Astrocyte of the spinal cord (primary cell): ENCODE measurements at regions not wholly inside any gene's neighbourhood (a gene's known extent, or its start where the extent isn't known, plus 50 kb on each side); places are given as distances from the start of the nearest gene placed in this dataset.

Experiments
- DNase-seq: peaks from one replicate; pipeline ENCODE4 v3.0.0; 2011; ENCODE audit warnings: low read depth, low spot score
- H3K4me3 ChIP-seq: 2 replicates; pipeline ENCODE4 v1.5.1; 2011; ENCODE audit warnings: low read depth, mild to moderate bottlenecking, low read length, moderate library complexity
- in situ Hi-C: cut with HindIII; loops from 2 replicates; pipeline ENCODE4 v1.10.0; 2017; ENCODE audit warnings: low sequenced_read_pairs
- TF ChIP-seq, protein P1 (sequence below): IDR thresholded peaks from 2 replicates; pipeline ENCODE4 v1.5.1; 2012; ENCODE audit warnings: low read depth, mild to moderate bottlenecking, low read length, inconsistent platforms

DNA sequence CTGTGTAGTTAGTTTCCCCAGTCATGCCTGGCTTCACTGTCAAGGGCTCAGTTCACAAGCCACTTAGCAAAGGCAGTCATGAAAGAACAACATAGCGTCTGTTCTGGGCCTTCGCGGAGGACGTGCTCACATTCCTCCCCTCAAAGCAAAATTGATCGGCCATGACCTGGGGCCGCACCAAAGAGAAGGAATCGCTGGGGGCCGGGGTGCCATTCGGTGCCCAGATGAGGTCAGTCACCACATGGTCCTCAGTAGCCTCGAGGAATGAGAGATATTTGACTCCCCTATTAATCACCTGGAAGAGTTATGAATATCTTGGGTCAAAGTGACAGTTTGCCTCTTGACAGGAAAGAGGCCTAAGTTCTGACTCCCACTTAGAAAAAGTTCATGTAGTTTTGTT, 251.1 kb upstream of the JUN start:
- no peak overlapping the region for H3K4me3 ChIP-seq
- no peak for DNase-seq
- in situ Hi-C loops: no loop called here
- TF ChIP-seq, protein P1, sequence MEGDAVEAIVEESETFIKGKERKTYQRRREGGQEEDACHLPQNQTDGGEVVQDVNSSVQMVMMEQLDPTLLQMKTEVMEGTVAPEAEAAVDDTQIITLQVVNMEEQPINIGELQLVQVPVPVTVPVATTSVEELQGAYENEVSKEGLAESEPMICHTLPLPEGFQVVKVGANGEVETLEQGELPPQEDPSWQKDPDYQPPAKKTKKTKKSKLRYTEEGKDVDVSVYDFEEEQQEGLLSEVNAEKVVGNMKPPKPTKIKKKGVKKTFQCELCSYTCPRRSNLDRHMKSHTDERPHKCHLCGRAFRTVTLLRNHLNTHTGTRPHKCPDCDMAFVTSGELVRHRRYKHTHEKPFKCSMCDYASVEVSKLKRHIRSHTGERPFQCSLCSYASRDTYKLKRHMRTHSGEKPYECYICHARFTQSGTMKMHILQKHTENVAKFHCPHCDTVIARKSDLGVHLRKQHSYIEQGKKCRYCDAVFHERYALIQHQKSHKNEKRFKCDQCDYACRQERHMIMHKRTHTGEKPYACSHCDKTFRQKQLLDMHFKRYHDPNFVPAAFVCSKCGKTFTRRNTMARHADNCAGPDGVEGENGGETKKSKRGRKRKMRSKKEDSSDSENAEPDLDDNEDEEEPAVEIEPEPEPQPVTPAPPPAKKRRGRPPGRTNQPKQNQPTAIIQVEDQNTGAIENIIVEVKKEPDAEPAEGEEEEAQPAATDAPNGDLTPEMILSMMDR: no peak

DNA sequence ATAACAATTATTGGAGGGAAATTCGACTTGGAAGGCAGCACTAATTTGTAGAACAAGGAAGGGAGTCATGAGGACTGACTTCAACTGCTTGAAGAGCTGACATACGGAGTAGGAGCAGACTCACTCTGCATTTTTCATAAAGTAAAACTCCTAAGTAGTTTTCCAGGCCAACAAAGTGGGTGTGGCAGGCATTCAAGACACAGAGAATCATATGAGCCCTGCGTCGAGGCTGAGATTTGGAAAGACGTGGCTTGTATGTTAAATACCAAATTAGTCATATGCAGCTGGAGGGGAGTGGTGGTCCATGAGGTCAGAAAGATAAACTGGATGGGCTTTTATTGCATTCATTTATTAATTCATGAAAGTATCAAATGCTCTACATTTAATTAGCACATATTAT, 255.7 kb upstream of the JUN start:
- in situ Hi-C loops: no loop called here
- H3K4me3 ChIP-seq: no peak overlapping the region
- no peak for DNase-seq
- TF ChIP-seq, protein P1: no peak

DNA sequence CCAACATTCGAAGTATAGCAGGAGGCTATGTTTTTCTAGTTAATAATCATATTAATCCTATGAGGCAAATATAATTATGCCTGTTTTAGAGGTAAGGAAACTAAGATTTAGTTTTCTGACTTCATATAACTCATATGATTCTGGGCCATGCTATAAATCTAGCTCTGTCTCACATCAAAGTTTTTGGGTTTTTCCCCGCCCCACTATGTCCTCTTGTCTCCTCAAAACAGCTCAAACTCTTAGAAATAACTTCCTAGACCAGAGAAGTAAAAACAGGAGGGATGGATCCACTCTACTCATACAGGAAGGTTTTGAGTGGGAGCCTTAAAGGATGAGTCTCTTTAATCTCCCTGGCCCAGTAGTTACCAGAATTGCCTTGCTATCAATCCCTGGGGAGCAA, 256.4 kb upstream of the FGGY start:
- TF ChIP-seq, protein P1: no peak
- no peak for DNase-seq
- no peak overlapping the region for H3K4me3 ChIP-seq
- in situ Hi-C loops: no loop called here

DNA sequence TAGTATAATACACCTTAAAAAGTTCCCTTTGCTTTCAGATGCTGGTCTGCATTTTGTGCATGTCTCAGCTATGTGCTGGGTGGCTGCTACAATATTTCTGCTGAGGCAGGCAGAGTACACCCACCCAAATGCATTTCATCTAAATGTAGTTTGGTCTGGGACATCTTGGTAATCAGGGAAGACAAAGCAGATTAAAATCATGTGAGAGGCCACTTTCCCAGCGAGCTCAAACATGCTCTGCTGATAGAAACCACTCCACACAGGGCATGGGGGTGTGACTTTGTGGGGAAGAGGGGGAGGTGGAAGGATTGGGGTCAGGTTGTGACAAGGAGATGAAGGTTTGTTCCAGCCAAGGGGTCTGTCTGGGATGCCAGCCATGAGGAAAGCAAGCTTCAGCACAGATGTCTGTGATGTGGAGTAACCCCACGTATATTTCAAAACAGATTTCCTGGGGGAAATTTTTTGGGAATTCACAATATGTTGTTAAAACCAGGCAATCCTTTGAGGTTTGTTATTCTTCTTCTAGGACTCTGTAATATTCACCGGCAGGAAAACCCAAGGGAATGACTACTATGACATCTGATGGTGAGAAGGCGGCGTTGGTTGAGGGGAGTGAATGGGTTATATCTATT, 255.1 kb upstream of the FGGY start:
- no peak for DNase-seq
- TF ChIP-seq, protein P1: no peak
- H3K4me3 ChIP-seq: no peak overlapping the region
- in situ Hi-C loops: no loop called here

DNA sequence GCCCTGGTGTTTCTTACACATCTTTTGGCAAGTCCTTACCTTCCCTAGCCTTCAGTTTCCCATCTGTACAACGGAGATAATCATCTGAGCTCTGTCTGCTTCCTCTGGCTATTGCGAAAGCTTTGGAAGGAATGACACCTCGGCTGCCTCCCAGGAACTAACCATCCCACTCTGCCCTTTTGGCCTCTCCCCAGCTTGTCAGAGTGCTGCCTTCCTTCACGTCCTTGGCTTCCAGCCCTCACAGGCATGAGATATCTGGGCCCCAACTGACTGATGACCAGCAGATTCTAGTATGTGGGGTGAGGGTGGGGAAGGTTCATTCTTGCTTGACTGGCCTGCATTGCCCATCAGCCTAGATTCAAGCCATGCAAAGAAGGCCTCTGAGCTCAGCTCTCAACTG, 253.1 kb upstream of the FGGY start:
- no peak overlapping the region for H3K4me3 ChIP-seq
- TF ChIP-seq, protein P1: no peak
- in situ Hi-C loops: no loop called here
- DNase-seq: peak; percentile 55

DNA sequence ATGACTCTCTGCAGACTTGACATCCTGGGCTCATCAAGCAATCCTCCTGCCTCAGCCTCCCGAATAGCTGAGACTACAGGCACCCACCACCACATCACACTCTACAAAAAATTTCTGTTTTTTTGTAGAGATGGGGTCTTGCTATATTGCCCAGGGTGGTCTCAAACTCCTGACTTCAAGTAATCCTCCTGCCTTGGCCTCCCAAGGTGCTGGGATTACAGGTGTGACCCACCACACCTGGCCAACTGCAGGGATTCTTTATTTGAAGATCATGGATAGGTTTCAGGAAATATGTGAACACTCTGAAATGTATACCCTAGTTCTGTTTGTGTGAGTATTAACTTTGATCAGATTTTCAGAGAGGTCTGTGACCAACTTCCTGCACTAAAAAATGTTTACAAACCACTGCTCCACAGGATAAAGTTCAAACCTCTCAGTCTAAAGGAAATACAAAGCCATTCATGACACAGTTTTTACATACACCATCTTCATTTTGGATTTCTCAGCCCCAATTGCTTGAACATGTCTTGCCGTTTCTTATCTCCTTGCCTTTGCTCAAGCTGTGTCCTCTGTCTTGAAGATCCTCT, 252.3 kb upstream of the FGGY start:
- in situ Hi-C loops: no loop called here
- H3K4me3 ChIP-seq: no peak overlapping the region
- DNase-seq: no peak
- TF ChIP-seq, protein P1: no peak
